ENCODE measurements at regions not wholly inside any gene's neighbourhood (a gene's known extent, or its start where the extent isn't known, plus 50 kb on each side); places are given as distances from the start of the nearest gene placed in this dataset.

DNA sequence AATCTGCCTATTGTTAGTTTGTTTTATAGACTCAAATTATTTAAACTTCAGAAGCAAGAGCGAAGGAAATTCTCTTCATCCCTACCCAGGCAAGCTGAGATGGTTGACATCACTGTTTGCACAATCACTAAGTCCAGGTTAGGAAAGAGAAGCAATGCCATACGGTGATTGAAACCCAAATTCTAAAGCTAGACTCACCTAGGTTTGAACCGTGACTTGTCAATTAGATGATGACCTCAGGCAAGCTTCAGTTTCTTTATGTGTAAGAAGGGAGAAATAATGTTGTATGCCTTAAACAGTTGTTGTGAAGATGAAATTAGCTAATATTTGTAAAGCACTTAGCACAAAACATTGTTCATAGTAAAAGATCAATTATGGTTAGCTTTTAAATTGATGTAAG, 96.5 kb upstream of the ANKRD55 start:
- Mint-ChIP-seq H3K27ac (peak overlapping the region; percentile 89 to 98 (median 97)), H3K9me3 (peaks cover 0 to 19% (median 10%) of the 10 kb centered on the region in 7 donors), H3K27me3 (no peaks in the 10 kb centered on the region), H3K36me3 (no peaks in the 10 kb centered on the region), H3K4me3 (peak overlapping the region in 6 of 8 donors; percentile 43 to 81 (median 72)), H3K4me1 (peaks cover 62 to 71% (median 68%) of the 10 kb centered on the region in 3 donors)
- ATAC-seq (ENCODE audit: low read depth in 2 of 2), result no peak
- no peak for DNase-seq

DNA sequence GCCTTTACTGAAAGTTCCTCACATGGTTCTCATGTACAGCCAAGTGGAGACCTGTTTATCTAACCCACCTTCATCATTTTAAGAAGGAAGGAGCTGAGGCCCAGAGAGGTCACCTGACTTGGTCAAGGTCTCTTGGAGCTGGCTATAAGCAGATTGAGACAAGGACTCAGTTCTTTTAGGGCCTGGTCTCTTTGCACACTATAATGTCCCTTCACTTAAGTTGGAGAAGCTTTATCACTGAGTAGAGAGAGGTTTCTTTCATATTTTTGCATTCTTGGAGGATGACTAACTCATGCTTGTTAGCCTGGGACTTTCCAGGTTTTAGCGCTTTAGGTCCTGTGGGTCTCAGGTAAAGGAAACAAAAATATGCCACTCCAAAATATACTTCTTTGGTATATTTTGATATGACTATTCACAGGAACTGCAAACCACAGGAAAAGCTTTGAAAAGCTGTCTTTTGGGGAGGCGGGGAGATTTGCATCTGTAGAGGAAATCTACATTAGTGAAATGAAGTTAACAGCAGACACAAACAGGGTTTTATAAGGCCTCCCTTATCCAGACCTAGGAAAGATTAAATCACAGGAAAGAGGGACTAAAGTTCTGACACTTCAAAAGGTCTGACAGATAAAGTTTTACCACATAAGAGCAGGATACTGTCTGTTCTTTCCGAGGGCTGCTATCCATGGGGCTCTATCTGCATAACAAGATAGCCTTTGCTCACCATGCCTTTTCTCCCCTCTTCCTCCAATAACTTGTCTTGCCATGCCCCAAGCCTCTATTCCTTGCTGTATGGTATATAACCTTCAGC, 95.8 kb upstream of the ANKRD55 start:
- peak overlapping the region; percentile 15 to 81 (median 70) for H3K4me3 Mint-ChIP-seq
- ATAC-seq (ENCODE audit: low read depth in 2 of 2) (peak; percentile 70 to 77), DNase-seq (peak; percentile 23)
- peaks cover 0 to 13% (median 4%) of the 10 kb centered on the region in 7 donors for H3K9me3 Mint-ChIP-seq
- H3K36me3 Mint-ChIP-seq, result no peaks in the 10 kb centered on the region
- H3K27ac Mint-ChIP-seq, result peak overlapping the region; percentile 89 to 98 (median 97)
- no peaks in the 10 kb centered on the region for H3K27me3 Mint-ChIP-seq
- H3K4me1 Mint-ChIP-seq, result peaks cover 60 to 67% (median 64%) of the 10 kb centered on the region in 3 donors

GRCh38 chr5:56327809-56328208, 94.7 kb upstream of the ANKRD55 start:
- H3K27me3 Mint-ChIP-seq, result no peaks in the 10 kb centered on the region
- no peaks in the 10 kb centered on the region for H3K36me3 Mint-ChIP-seq
- ATAC-seq (ENCODE audit: low read depth in 2 of 2), result peak; percentile 30 to 63
- DNase-seq, result peak; percentile 18
- H3K9me3 Mint-ChIP-seq, result peaks cover 0 to 7% (median 0%) of the 10 kb centered on the region in 7 donors
- H3K27ac Mint-ChIP-seq, result peak overlapping the region; percentile 59 to 97 (median 91)
- peak overlapping the region; percentile 32 to 89 (median 70) for H3K4me3 Mint-ChIP-seq
- peaks cover 58 to 65% (median 62%) of the 10 kb centered on the region in 3 donors for H3K4me1 Mint-ChIP-seq

DNA sequence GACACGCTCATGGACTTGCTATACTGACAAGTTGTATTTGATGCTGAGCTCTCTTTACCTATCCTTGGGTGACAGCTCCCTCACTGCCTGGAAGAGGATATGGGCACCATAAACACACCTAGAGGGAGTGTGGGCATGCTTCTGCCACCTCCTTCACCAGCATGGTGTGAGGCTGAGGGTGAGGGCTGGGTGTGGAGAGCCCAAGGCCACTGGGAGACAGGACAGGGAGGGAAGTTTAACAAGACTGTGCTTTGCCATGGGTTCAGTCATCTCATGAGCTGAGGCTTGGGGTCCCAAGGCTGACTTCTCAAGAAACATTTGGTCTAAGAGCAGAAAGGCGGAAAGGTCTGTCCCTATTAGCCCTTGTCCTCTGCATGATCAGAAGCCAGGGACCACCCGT, 93.6 kb upstream of the ANKRD55 start:
- H3K27me3 Mint-ChIP-seq, result no peaks in the 10 kb centered on the region
- peak overlapping the region in 5 of 6 donors; percentile 60 to 93 (median 79) for H3K27ac Mint-ChIP-seq
- ATAC-seq (ENCODE audit: low read depth in 2 of 2) (no peak), DNase-seq (no peak)
- peak overlapping the region in 4 of 8 donors; percentile 9 to 80 (median 60) for H3K4me3 Mint-ChIP-seq
- H3K4me1 Mint-ChIP-seq, result peaks cover 55 to 62% (median 61%) of the 10 kb centered on the region in 3 donors
- no peaks in the 10 kb centered on the region for H3K36me3 Mint-ChIP-seq
- H3K9me3 Mint-ChIP-seq, result no peaks in the 10 kb centered on the region

GRCh38 chr5:56326116-56326515, 93.0 kb upstream of the ANKRD55 start:
- ATAC-seq (ENCODE audit: low read depth in 2 of 2), result no peak
- peaks cover 51 to 64% (median 58%) of the 10 kb centered on the region in 3 donors for H3K4me1 Mint-ChIP-seq

DNA sequence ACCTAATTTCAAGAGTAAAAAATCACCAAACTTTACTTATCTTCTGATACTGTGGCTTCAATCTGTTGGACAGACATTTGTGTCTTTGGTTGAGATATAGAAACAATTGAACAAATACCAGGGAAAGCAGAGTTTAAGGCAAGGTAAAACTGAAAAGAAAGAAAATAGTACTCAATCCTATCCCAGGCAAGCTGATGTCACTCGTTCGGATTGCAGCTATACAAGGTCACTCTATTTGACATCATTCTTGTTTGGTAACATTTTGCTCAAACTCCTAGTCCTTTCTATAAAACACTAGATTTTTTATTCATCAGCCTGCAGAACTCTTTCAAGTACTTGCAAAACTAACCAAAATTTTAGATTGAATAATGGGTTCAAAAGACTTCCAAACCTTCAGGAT, 91.9 kb upstream of the ANKRD55 start:
- DNase-seq, result no peak
- no peak for ATAC-seq (ENCODE audit: low read depth in 2 of 2)
- Mint-ChIP-seq H3K4me1 (peaks cover 42 to 62% (median 48%) of the 10 kb centered on the region in 3 donors), H3K27ac (peak overlapping the region in 1 of 6 donors; percentile 21), H3K4me3 (no peak overlapping the region), H3K36me3 (no peaks in the 10 kb centered on the region), H3K27me3 (no peaks in the 10 kb centered on the region), H3K9me3 (no peaks in the 10 kb centered on the region)

More at GRCh38 chr5:56326116-56326515, 93.0 kb upstream of the ANKRD55 start:
- Mint-ChIP-seq H3K27me3 (no peaks in the 10 kb centered on the region), H3K36me3 (no peaks in the 10 kb centered on the region), H3K9me3 (no peaks in the 10 kb centered on the region), H3K4me3 (no peak overlapping the region), H3K27ac (peak overlapping the region in 4 of 6 donors; percentile 23 to 89 (median 65))
- DNase-seq, result no peak

GRCh38 chr5:56323505-56323904, 90.4 kb upstream of the ANKRD55 start:
- no peak for ATAC-seq (ENCODE audit: low read depth in 2 of 2)
- H3K27ac Mint-ChIP-seq, result peak overlapping the region in 2 of 6 donors; percentile 34 to 41
- no peaks in the 10 kb centered on the region for H3K9me3 Mint-ChIP-seq
- H3K36me3 Mint-ChIP-seq, result no peaks in the 10 kb centered on the region
- no peak for DNase-seq
- H3K4me3 Mint-ChIP-seq, result no peak overlapping the region
- H3K4me1 Mint-ChIP-seq, result peaks cover 31 to 61% (median 47%) of the 10 kb centered on the region in 3 donors
- H3K27me3 Mint-ChIP-seq, result no peaks in the 10 kb centered on the region

GRCh38 chr5:56322592-56322991, 89.5 kb upstream of the ANKRD55 start:
- no peaks in the 10 kb centered on the region for H3K27me3 Mint-ChIP-seq

GRCh38 chr5:56321236-56321881, 88.2 kb upstream of the ANKRD55 start:
- Mint-ChIP-seq H3K4me3 (no peak overlapping the region), H3K4me1 (peaks cover 24 to 61% (median 36%) of the 10 kb centered on the region in 3 donors), H3K27me3 (no peaks in the 10 kb centered on the region), H3K36me3 (no peaks in the 10 kb centered on the region), H3K27ac (peak overlapping the region in 3 of 6 donors; percentile 22 to 86 (median 85)), H3K9me3 (no peaks in the 10 kb centered on the region)
- no peak for DNase-seq
- no peak for ATAC-seq (ENCODE audit: low read depth in 2 of 2)

More at GRCh38 chr5:56322592-56322991, 89.5 kb upstream of the ANKRD55 start:
- DNase-seq (no peak), ATAC-seq (ENCODE audit: low read depth in 2 of 2) (no peak)
- H3K9me3 Mint-ChIP-seq, result no peaks in the 10 kb centered on the region
- peak overlapping the region in 3 of 6 donors; percentile 39 to 88 (median 86) for H3K27ac Mint-ChIP-seq
- no peak overlapping the region for H3K4me3 Mint-ChIP-seq
- peaks cover 26 to 61% (median 47%) of the 10 kb centered on the region in 3 donors for H3K4me1 Mint-ChIP-seq
- H3K36me3 Mint-ChIP-seq, result no peaks in the 10 kb centered on the region

DNA sequence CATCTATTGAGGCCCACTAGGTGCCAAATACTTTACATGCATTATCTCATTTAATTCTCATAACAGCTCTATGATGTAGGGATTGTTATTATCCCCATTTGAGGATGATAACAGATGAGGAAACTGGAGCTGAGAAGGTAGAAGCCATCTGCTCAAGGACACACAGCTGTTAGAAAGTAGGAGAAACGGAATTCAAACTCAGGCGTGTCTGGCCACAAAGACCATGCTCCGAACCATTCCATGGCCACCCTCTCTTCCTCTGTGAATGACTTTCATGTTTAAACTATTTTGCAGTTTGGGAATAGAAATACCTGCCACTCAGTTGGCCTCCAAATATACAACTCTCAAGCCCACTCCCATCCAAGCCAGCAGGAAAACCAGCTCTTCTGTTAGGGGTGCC, 87.6 kb upstream of the ANKRD55 start:
- Mint-ChIP-seq H3K9me3 (no peaks in the 10 kb centered on the region), H3K27me3 (no peaks in the 10 kb centered on the region), H3K27ac (peak overlapping the region in 5 of 6 donors; percentile 33 to 94 (median 78)), H3K4me1 (peaks cover 21 to 64% (median 29%) of the 10 kb centered on the region in 3 donors), H3K4me3 (no peak overlapping the region), H3K36me3 (no peaks in the 10 kb centered on the region)
- no peak for ATAC-seq (ENCODE audit: low read depth in 2 of 2)
- no peak for DNase-seq

- H3K4me3 Mint-ChIP-seq, result peak overlapping the region in 2 of 8 donors; percentile 42 to 49
- H3K27ac Mint-ChIP-seq, result peak overlapping the region; percentile 15 to 88 (median 76)
- no peak for ATAC-seq (ENCODE audit: low read depth in 2 of 2)
Measured at GRCh38 chr5:56319526-56320181, 86.5 kb upstream of the ANKRD55 start.

GRCh38 chr5:56317923-56318561, 84.9 kb upstream of the ANKRD55 start:
- H3K4me3 Mint-ChIP-seq, result peak overlapping the region in 6 of 8 donors; percentile 18 to 87 (median 67)
- peak overlapping the region; percentile 63 to 94 (median 88) for H3K27ac Mint-ChIP-seq
- H3K9me3 Mint-ChIP-seq, result no peaks in the 10 kb centered on the region
- peaks cover 28 to 73% (median 38%) of the 10 kb centered on the region in 3 donors for H3K4me1 Mint-ChIP-seq
- DNase-seq, result peak; percentile 56
- no peaks in the 10 kb centered on the region for H3K27me3 Mint-ChIP-seq
- peak; percentile 100 for ATAC-seq (ENCODE audit: low read depth in 2 of 2)
- H3K36me3 Mint-ChIP-seq, result no peaks in the 10 kb centered on the region

More at GRCh38 chr5:56319526-56320181, 86.5 kb upstream of the ANKRD55 start:
- no peak for DNase-seq
- H3K9me3 Mint-ChIP-seq, result no peaks in the 10 kb centered on the region
- peaks cover 18 to 65% (median 28%) of the 10 kb centered on the region in 3 donors for H3K4me1 Mint-ChIP-seq
- H3K27me3 Mint-ChIP-seq, result no peaks in the 10 kb centered on the region
- no peaks in the 10 kb centered on the region for H3K36me3 Mint-ChIP-seq
